NCI-H2107 (cell line): ENCODE measurements at regions not wholly inside any gene's neighbourhood (a gene's known extent, or its start where the extent isn't known, plus 50 kb on each side); places are given as distances from the start of the nearest gene placed in this dataset.
"Not testable (repeated sequence)": the region's sequence is repeated elsewhere in the genome, so short reads cannot be mapped to it uniquely, and the experiment has no call there.

Source experiments
- DNase-seq: peaks from one replicate; lab custom pipeline; 2025; lab: John Stamatoyannopoulos, UW

GRCh38 chr5:67941614-67942401, 273.7 kb upstream of the PIK3R1 start:
- no peak for DNase-seq

GRCh38 chr5:67935908-67936566, 279.5 kb upstream of the PIK3R1 start:
- no peak for DNase-seq

GRCh38 chr5:67934976-67935375, 280.6 kb upstream of the PIK3R1 start:
- no peak for DNase-seq

- DNase-seq: no peak
These were observed 290.0 kb upstream of the PIK3R1 start for GRCh38 chr5:67925511-67925910.

GRCh38 chr5:67921004-67921601, 294.5 kb upstream of the PIK3R1 start:
- DNase-seq: no peak

- DNase-seq: not testable (repeated sequence)
These were observed 296.0 kb upstream of the PIK3R1 start for GRCh38 chr5:67919532-67919931.

- DNase-seq: no peak
These were observed 298.0 kb upstream of the PIK3R1 start for GRCh38 chr5:67917561-67917960.

GRCh38 chr5:67910546-67910945, 305.0 kb upstream of the PIK3R1 start:
- DNase-seq: no peak

- no peak for DNase-seq
These were observed 307.3 kb upstream of the PIK3R1 start for GRCh38 chr5:67908126-67908765.

- no peak for DNase-seq
These were observed 311.2 kb upstream of the PIK3R1 start for GRCh38 chr5:67904366-67904765.

- DNase-seq: no peak
These were observed 311.9 kb upstream of the PIK3R1 start for GRCh38 chr5:67903656-67904055.

- no peak for DNase-seq
These were observed 312.4 kb upstream of the PIK3R1 start for GRCh38 chr5:67903121-67903520.

GRCh38 chr5:67902497-67902830, 313.1 kb upstream of the PIK3R1 start:
- DNase-seq: no peak

GRCh38 chr5:67901814-67902496, 313.6 kb upstream of the PIK3R1 start:
- DNase-seq: no peak

GRCh38 chr5:67900514-67900913, 315.0 kb upstream of the PIK3R1 start:
- DNase-seq: no peak

- no peak for DNase-seq
These were observed 317.6 kb upstream of the PIK3R1 start for GRCh38 chr5:67897980-67898379.

- DNase-seq: no peak
These were observed 318.1 kb upstream of the PIK3R1 start for GRCh38 chr5:67897431-67897830.

- DNase-seq: no peak
These were observed 318.6 kb upstream of the PIK3R1 start for GRCh38 chr5:67896930-67897313.

- no peak for DNase-seq
These were observed 319.1 kb upstream of the PIK3R1 start for GRCh38 chr5:67896311-67896929.

- not testable (repeated sequence) for DNase-seq
These were observed 325.7 kb upstream of the PIK3R1 start for GRCh38 chr5:67889870-67890269.

GRCh38 chr5:67887748-67888161, 327.8 kb upstream of the PIK3R1 start:
- no peak for DNase-seq

- no peak for DNase-seq
These were observed 328.8 kb upstream of the PIK3R1 start for GRCh38 chr5:67886761-67887160.
